Posterior cingulate gyrus (tissue), 11 donors: ENCODE measurements at regions not wholly inside any gene's neighbourhood (a gene's known extent, or its start where the extent isn't known, plus 50 kb on each side); places are given as distances from the start of the nearest gene placed in this dataset.

Experiments
- DNase-seq, 10 donors: peaks; one replicate each; pipeline versions ENCODE4 v3.0.0 to v3.0.0-alpha.2; 2020 to 2021; ENCODE audit warnings: mixed read lengths in 3 of 10
- intact Hi-C: fragments of 100-400 bp; cut with DNase I; formaldehyde crosslinking; loops from one replicate; pipeline ENCODE4 v1.15.1; 2023

- DNase-seq = no peak
- intact Hi-C loops = no loop called here
Observed at GRCh38 chr1:63107066-63107465, 215.3 kb upstream of the FOXD3 start.

- DNase-seq = no peak
- intact Hi-C loops = no loop called here
Observed at GRCh38 chr1:63108206-63108605, 214.2 kb upstream of the FOXD3 start.

GRCh38 chr1:63112155-63112900 is 210.0 kb upstream of the FOXD3 start:
- intact Hi-C loops = no loop called here
- DNase-seq = no peak

- DNase-seq = no peak
- intact Hi-C loops = no loop called here
Observed at GRCh38 chr1:63115527-63115926, 206.8 kb upstream of the FOXD3 start.

GRCh38 chr1:63116016-63116415 is 206.4 kb upstream of the FOXD3 start:
- DNase-seq = no peak
- intact Hi-C loops = no loop called here

GRCh38 chr1:63119575-63120155 is 202.7 kb upstream of the FOXD3 start:
- intact Hi-C loops = no loop called here
- DNase-seq = no peak

- intact Hi-C loops = no loop called here
- DNase-seq = no peak
Observed at GRCh38 chr1:63122079-63122478, 200.3 kb upstream of the FOXD3 start.

- intact Hi-C loops = no loop called here
- no peak for DNase-seq
Observed at GRCh38 chr1:63124666-63125191, 197.6 kb upstream of the FOXD3 start.

- intact Hi-C loops = no loop called here
- DNase-seq = no peak
Observed at GRCh38 chr1:63126104-63126503, 196.3 kb upstream of the FOXD3 start.

GRCh38 chr1:63127376-63127775 is 195.0 kb upstream of the FOXD3 start:
- no peak for DNase-seq
- intact Hi-C loops = no loop called here

- DNase-seq = no peak
- intact Hi-C loops = no loop called here
Observed at GRCh38 chr1:63128556-63128955, 193.8 kb upstream of the FOXD3 start.

GRCh38 chr1:63129184-63129583 is 193.2 kb upstream of the FOXD3 start:
- DNase-seq = no peak
- intact Hi-C loops = no loop called here

GRCh38 chr1:63129855-63130254 is 192.5 kb upstream of the FOXD3 start:
- no peak for DNase-seq
- intact Hi-C loops = no loop called here

GRCh38 chr1:63134501-63135173 is 187.7 kb upstream of the FOXD3 start:
- DNase-seq = no peak
- intact Hi-C loops = no loop called here

GRCh38 chr1:63135174-63135512 is 187.2 kb upstream of the FOXD3 start:
- intact Hi-C loops = no loop called here
- no peak for DNase-seq

GRCh38 chr1:63135801-63136200 is 186.6 kb upstream of the FOXD3 start:
- DNase-seq = no peak
- intact Hi-C loops = no loop called here

GRCh38 chr1:63142001-63142400 is 180.4 kb upstream of the FOXD3 start:
- intact Hi-C loops = loop anchor here (10.0 kb wide), 1 partner anchor 297 kb away; no protein-coding TSS in a partner anchor
- no peak for DNase-seq

GRCh38 chr1:63143482-63143881 is 178.9 kb upstream of the FOXD3 start:
- intact Hi-C loops = loop anchor here (10.0 kb wide), 1 partner anchor 299 kb away; no protein-coding TSS in a partner anchor
- DNase-seq = no peak

GRCh38 chr1:63147783-63148182 is 174.6 kb upstream of the FOXD3 start:
- intact Hi-C loops = loop anchor here (2.0 to 10.0 kb wide), 2 partner anchors 143 to 303 kb away; no protein-coding TSS in a partner anchor
- DNase-seq = no peak

GRCh38 chr1:63148825-63149645 is 173.3 kb upstream of the FOXD3 start:
- intact Hi-C loops = loop anchor here (2.0 to 10.0 kb wide), 2 partner anchors 144 to 304 kb away; no protein-coding TSS in a partner anchor
- DNase-seq = peak in 5 of 10 donors; percentile 17 to 64 (median 35)

GRCh38 chr1:63152572-63152971 is 169.8 kb upstream of the FOXD3 start:
- no peak for DNase-seq
- intact Hi-C loops = no loop called here
